DMS114 treated with DMSO at 0.1 percent for 48 hours (cell line): ENCODE measurements at regions not wholly inside any gene's neighbourhood (a gene's known extent, or its start where the extent isn't known, plus 50 kb on each side); places are given as distances from the start of the nearest gene placed in this dataset.
"Not testable (repeated sequence)": the region's sequence is repeated elsewhere in the genome, so short reads cannot be mapped to it uniquely, and the experiment has no call there.

Experiments used
- DNase-seq: peaks from one replicate; lab custom pipeline; 2025; ENCODE audit not compliant: unreplicated experiment; lab: John Stamatoyannopoulos, UW

- not testable (repeated sequence) for DNase-seq
Measured at GRCh38 chr9:39463696-39464095, 108.2 kb downstream of the SPATA31A1 start.

- DNase-seq = peak; percentile 63
Measured at GRCh38 chr9:39464122-39464777, 108.8 kb downstream of the SPATA31A1 start.

GRCh38 chr9:39474499-39474898 lies 119.0 kb downstream of the SPATA31A1 start:
- not testable (repeated sequence) for DNase-seq

- DNase-seq = not testable (repeated sequence)
Measured at GRCh38 chr9:39483073-39483472, 127.6 kb downstream of the SPATA31A1 start.

- DNase-seq = not testable (repeated sequence)
Measured at GRCh38 chr9:39483880-39484279, 128.4 kb downstream of the SPATA31A1 start.

- DNase-seq = not testable (repeated sequence)
Measured at GRCh38 chr9:39484292-39484691, 128.8 kb downstream of the SPATA31A1 start.

GRCh38 chr9:39487477-39487876 lies 132.0 kb downstream of the SPATA31A1 start:
- DNase-seq = not testable (repeated sequence)

GRCh38 chr9:39496248-39496647 lies 140.8 kb downstream of the SPATA31A1 start:
- DNase-seq = not testable (repeated sequence)

GRCh38 chr9:39503178-39503577 lies 147.7 kb downstream of the SPATA31A1 start:
- not testable (repeated sequence) for DNase-seq

- DNase-seq = not testable (repeated sequence)
Measured at GRCh38 chr9:39527387-39528029, 172.0 kb downstream of the SPATA31A1 start.

- not testable (repeated sequence) for DNase-seq
Measured at GRCh38 chr9:39532597-39532996, 177.1 kb downstream of the SPATA31A1 start.

GRCh38 chr9:39533001-39533762 lies 177.7 kb downstream of the SPATA31A1 start:
- not testable (repeated sequence) for DNase-seq

GRCh38 chr9:39533763-39534548 lies 178.5 kb downstream of the SPATA31A1 start:
- DNase-seq = not testable (repeated sequence)

- DNase-seq = not testable (repeated sequence)
Measured at GRCh38 chr9:39534897-39535296, 179.4 kb downstream of the SPATA31A1 start.

GRCh38 chr9:39542157-39542556 lies 186.7 kb downstream of the SPATA31A1 start:
- DNase-seq = not testable (repeated sequence)

- DNase-seq = not testable (repeated sequence)
Measured at GRCh38 chr9:39545079-39545478, 189.6 kb downstream of the SPATA31A1 start.

- DNase-seq = not testable (repeated sequence)
Measured at GRCh38 chr9:39550573-39550972, 195.1 kb downstream of the SPATA31A1 start.

- DNase-seq = not testable (repeated sequence)
Measured at GRCh38 chr9:39551544-39551943, 196.1 kb downstream of the SPATA31A1 start.

- not testable (repeated sequence) for DNase-seq
Measured at GRCh38 chr9:39552242-39552881, 196.9 kb downstream of the SPATA31A1 start.

- not testable (repeated sequence) for DNase-seq
Measured at GRCh38 chr9:39554352-39554751, 198.9 kb downstream of the SPATA31A1 start.
